CD14-positive monocyte (primary cell): ENCODE measurements at regions not wholly inside any gene's neighbourhood (a gene's known extent, or its start where the extent isn't known, plus 50 kb on each side); places are given as distances from the start of the nearest gene placed in this dataset.

Experiments
- DNase-seq, 3 donors: peaks; one replicate each; pipeline ENCODE4 v3.0.0-alpha.2; 2011 to 2022
- H2AFZ ChIP-seq: 2 replicates; pipeline ENCODE4 v1.6.0; 2012; ENCODE audit warnings: mild to moderate bottlenecking, low read depth, low read length, inconsistent platforms; ENCODE audit not compliant: insufficient read depth, poor library complexity, severe bottlenecking
- H3K27ac ChIP-seq, 2 donors: 1 replicate in 1 of 2; 2 replicates in 1 of 2; pipeline ENCODE4 v1.5.1; 2012 to 2013; ENCODE audit warnings: low read length in 2 of 2, control low read depth in 1 of 2, inconsistent platforms in 1 of 2, low read depth in 1 of 2, mild to moderate bottlenecking in 1 of 2
- H3K27me3 ChIP-seq, 2 donors: one replicate each; pipeline versions ENCODE4 v1.6.0 to v1.6.1; 2011 to 2013; ENCODE audit warnings: low read length in 2 of 2; ENCODE audit not compliant: control insufficient read depth in 2 of 2, insufficient read depth in 2 of 2
- H3K36me3 ChIP-seq, 2 donors: replicated peaks in 1 of 2; 1 replicate in 1 of 2; 2 replicates in 1 of 2; pipeline versions ENCODE4 v1.5.1 to v1.6.1; 2012 to 2013; ENCODE audit warnings: low read length in 2 of 2, control low read depth in 1 of 2, inconsistent platforms in 1 of 2, mild to moderate bottlenecking in 1 of 2; ENCODE audit not compliant: insufficient read depth in 2 of 2, control insufficient read depth in 1 of 2
- H3K4me1 ChIP-seq, 2 donors: 1 replicate in 1 of 2; 2 replicates in 1 of 2; pipeline versions ENCODE4 v1.5.1 to v1.6.1; 2012 to 2013; ENCODE audit warnings: low read length in 2 of 2, control low read depth in 1 of 2, inconsistent platforms in 1 of 2, mild to moderate bottlenecking in 1 of 2, moderate library complexity in 1 of 2; ENCODE audit not compliant: insufficient read depth in 2 of 2, control insufficient read depth in 1 of 2
- H3K4me2 ChIP-seq: replicated peaks from 2 replicates; pipeline ENCODE3; 2012; ENCODE audit warnings: low read length, moderate library complexity, mild to moderate bottlenecking; ENCODE audit not compliant: poor library complexity, severe bottlenecking; ENCODE audit errors: extremely low read depth
- H3K4me3 ChIP-seq, 3 experiments: fragments of 200-600 bp in 1 of 3; sonication (generic) in 1 of 3; replicated peaks in 1 of 3; 1 replicate in 2 of 3; 2 replicates in 1 of 3; pipeline ENCODE4 v1.5.1; 2011 to 2013; ENCODE audit warnings: low read length in 3 of 3, mild to moderate bottlenecking in 3 of 3, control low read depth in 2 of 3, low read depth in 2 of 3, inconsistent platforms in 1 of 3, moderate library complexity in 1 of 3
- H3K79me2 ChIP-seq: 2 replicates; pipeline ENCODE4 v1.6.0; 2012; ENCODE audit warnings: mild to moderate bottlenecking, control low read depth, inconsistent platforms, low read length, moderate library complexity; ENCODE audit not compliant: insufficient read depth
- H3K9ac ChIP-seq: 2 replicates; pipeline ENCODE4 v1.6.0; 2017; ENCODE audit warnings: low read length, mild to moderate bottlenecking; ENCODE audit not compliant: insufficient read depth, poor library complexity, severe bottlenecking
- H3K9me3 ChIP-seq, 2 donors: replicated peaks in 1 of 2; 1 replicate in 1 of 2; 2 replicates in 1 of 2; pipeline versions ENCODE4 v1.5.1 to v1.6.1; 2012 to 2013; ENCODE audit warnings: low read length in 2 of 2, control low read depth in 1 of 2; ENCODE audit not compliant: control insufficient read depth in 1 of 2, insufficient read depth in 1 of 2
- H4K20me1 ChIP-seq: 2 replicates; pipeline ENCODE4 v1.6.0; 2012; ENCODE audit warnings: mild to moderate bottlenecking, low read length, control low read depth, moderate library complexity; ENCODE audit not compliant: insufficient read depth
- H3K27ac Mint-ChIP-seq, 7 donors: one replicate each; pipeline ENCODE4 v1.8.0; 2020; ENCODE audit warnings: mild to moderate bottlenecking in 7 of 7, mixed read lengths in 7 of 7, moderate library complexity in 6 of 7, inconsistent platforms in 2 of 7
- H3K27me3 Mint-ChIP-seq, 3 donors: one replicate each; pipeline ENCODE4 v1.8.0; 2021 to 2022; ENCODE audit warnings: low read depth in 3 of 3, mild to moderate bottlenecking in 3 of 3, mixed read lengths in 3 of 3, moderate library complexity in 3 of 3, inconsistent platforms in 1 of 3
- H3K36me3 Mint-ChIP-seq, 2 donors: one replicate each; pipeline ENCODE4 v1.8.0; 2020; ENCODE audit warnings: mixed read lengths in 2 of 2, inconsistent platforms in 1 of 2, mild to moderate bottlenecking in 1 of 2
- H3K4me1 Mint-ChIP-seq: one replicate; pipeline ENCODE4 v1.8.0; 2020; ENCODE audit warnings: mild to moderate bottlenecking, mixed read lengths
- H3K4me3 Mint-ChIP-seq, 2 donors: one replicate each; pipeline ENCODE4 v1.8.0; 2020; ENCODE audit warnings: mild to moderate bottlenecking in 2 of 2, mixed read lengths in 2 of 2, moderate library complexity in 1 of 2
- H3K9me3 Mint-ChIP-seq, 7 donors: one replicate each; pipeline ENCODE4 v1.8.0; 2020 to 2022; ENCODE audit warnings: mixed read lengths in 7 of 7, mild to moderate bottlenecking in 6 of 7, moderate library complexity in 6 of 7, inconsistent platforms in 2 of 7
- WGBS: methylation state at CpG from one replicate; pipeline ENCODE4 v1.1.5; 2013; ENCODE audit warnings: missing lambda C conversion rate; ENCODE audit not compliant: insufficient coverage; 5-methylcytosine and 5-hydroxymethylcytosine counted together
- intact Hi-C, 2 donors: fragments of 100-400 bp; cut with micrococcal nuclease; formaldehyde crosslinking; loops; one replicate each; pipeline versions ENCODE4 v1.15.0 to v1.15.1; 2023
- TF ChIP-seq, protein P1 (sequence below): fragments of 200-600 bp; IDR thresholded peaks from one replicate; pipeline ENCODE4 v1.8.0; 2022; ENCODE audit warnings: antibody characterized with exemption, mild to moderate bottlenecking

GRCh38 chr4:100881283-100881682 lies 363.5 kb upstream of the EMCN start:
- Mint-ChIP-seq H3K36me3 (no peaks in the 10 kb centered on the region), H3K4me3 (no peak overlapping the region), H3K9me3 (peaks cover 0 to 7% (median 4%) of the 10 kb centered on the region in 7 donors), H3K27me3 (no peaks in the 10 kb centered on the region), H3K27ac (no peak overlapping the region), H3K4me1 (no peaks in the 10 kb centered on the region)
- intact Hi-C loops, result no loop called here
- H3K9me3 ChIP-seq, result peaks cover 0 to 6% of the 10 kb centered on the region in 2 donors
- H3K4me2 ChIP-seq, result no peak overlapping the region
- 100% methylated on average over 1 of the region's 1 CpG for WGBS
- H3K79me2 ChIP-seq, result no peaks in the 10 kb centered on the region
- H3K4me1 ChIP-seq, result no peaks in the 10 kb centered on the region
- H3K36me3 ChIP-seq, result no peaks in the 10 kb centered on the region
- H4K20me1 ChIP-seq, result no peaks in the 10 kb centered on the region
- H2AFZ ChIP-seq, result no peak overlapping the region
- no peak overlapping the region for H3K9ac ChIP-seq
- no peak overlapping the region for H3K27ac ChIP-seq
- no peak overlapping the region for H3K4me3 ChIP-seq
- H3K27me3 ChIP-seq, result no peaks in the 10 kb centered on the region
- no peak for DNase-seq
- TF ChIP-seq, protein P1, sequence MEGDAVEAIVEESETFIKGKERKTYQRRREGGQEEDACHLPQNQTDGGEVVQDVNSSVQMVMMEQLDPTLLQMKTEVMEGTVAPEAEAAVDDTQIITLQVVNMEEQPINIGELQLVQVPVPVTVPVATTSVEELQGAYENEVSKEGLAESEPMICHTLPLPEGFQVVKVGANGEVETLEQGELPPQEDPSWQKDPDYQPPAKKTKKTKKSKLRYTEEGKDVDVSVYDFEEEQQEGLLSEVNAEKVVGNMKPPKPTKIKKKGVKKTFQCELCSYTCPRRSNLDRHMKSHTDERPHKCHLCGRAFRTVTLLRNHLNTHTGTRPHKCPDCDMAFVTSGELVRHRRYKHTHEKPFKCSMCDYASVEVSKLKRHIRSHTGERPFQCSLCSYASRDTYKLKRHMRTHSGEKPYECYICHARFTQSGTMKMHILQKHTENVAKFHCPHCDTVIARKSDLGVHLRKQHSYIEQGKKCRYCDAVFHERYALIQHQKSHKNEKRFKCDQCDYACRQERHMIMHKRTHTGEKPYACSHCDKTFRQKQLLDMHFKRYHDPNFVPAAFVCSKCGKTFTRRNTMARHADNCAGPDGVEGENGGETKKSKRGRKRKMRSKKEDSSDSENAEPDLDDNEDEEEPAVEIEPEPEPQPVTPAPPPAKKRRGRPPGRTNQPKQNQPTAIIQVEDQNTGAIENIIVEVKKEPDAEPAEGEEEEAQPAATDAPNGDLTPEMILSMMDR, result no peak

GRCh38 chr4:100880011-100880410 lies 362.2 kb upstream of the EMCN start:
- no peaks in the 10 kb centered on the region for H3K27me3 Mint-ChIP-seq
- Histone ChIP-seq H2AFZ (no peak overlapping the region), H3K79me2 (no peaks in the 10 kb centered on the region), H3K36me3 (no peaks in the 10 kb centered on the region), H3K27me3 (no peaks in the 10 kb centered on the region), H3K9ac (no peak overlapping the region), H3K27ac (no peak overlapping the region), H3K4me2 (no peak overlapping the region), H3K4me3 (no peak overlapping the region), H3K9me3 (no peaks in the 10 kb centered on the region), H4K20me1 (no peaks in the 10 kb centered on the region), H3K4me1 (no peaks in the 10 kb centered on the region)
- no peak overlapping the region for H3K4me3 Mint-ChIP-seq
- intact Hi-C loops, result no loop called here
- TF ChIP-seq, protein P1, result no peak
- H3K9me3 Mint-ChIP-seq, result peaks cover 0 to 2% (median 2%) of the 10 kb centered on the region in 7 donors
- no peak for DNase-seq
- no peaks in the 10 kb centered on the region for H3K4me1 Mint-ChIP-seq
- WGBS, result 100% methylated on average over 1 of the region's 1 CpG
- no peak overlapping the region for H3K27ac Mint-ChIP-seq
- H3K36me3 Mint-ChIP-seq, result no peaks in the 10 kb centered on the region
